ENCODE measurements at regions not wholly inside any gene's neighbourhood (a gene's known extent, or its start where the extent isn't known, plus 50 kb on each side); places are given as distances from the start of the nearest gene placed in this dataset.

GRCh38 chr14:101276309-101277091 lies 284.8 kb upstream of the DIO3 start:
- TF ChIP-seq, protein P1, sequence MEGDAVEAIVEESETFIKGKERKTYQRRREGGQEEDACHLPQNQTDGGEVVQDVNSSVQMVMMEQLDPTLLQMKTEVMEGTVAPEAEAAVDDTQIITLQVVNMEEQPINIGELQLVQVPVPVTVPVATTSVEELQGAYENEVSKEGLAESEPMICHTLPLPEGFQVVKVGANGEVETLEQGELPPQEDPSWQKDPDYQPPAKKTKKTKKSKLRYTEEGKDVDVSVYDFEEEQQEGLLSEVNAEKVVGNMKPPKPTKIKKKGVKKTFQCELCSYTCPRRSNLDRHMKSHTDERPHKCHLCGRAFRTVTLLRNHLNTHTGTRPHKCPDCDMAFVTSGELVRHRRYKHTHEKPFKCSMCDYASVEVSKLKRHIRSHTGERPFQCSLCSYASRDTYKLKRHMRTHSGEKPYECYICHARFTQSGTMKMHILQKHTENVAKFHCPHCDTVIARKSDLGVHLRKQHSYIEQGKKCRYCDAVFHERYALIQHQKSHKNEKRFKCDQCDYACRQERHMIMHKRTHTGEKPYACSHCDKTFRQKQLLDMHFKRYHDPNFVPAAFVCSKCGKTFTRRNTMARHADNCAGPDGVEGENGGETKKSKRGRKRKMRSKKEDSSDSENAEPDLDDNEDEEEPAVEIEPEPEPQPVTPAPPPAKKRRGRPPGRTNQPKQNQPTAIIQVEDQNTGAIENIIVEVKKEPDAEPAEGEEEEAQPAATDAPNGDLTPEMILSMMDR (IDR thresholded peaks at IDR 0.05 in 2 of 3, conservative IDR thresholded peaks at IDR 0.05 in 1 of 3; ENCODE audit: borderline replicate concordance in 1 of 3, insufficient read depth in 1 of 3, low read depth in 2 of 3, low read length in 2 of 3) = no peak
- TF ChIP-seq EZH2 (IDR thresholded peaks at IDR 0.05) (no peak), POLR2AphosphoS5 (IDR thresholded peaks at IDR 0.05; ENCODE audit: low read depth, low read length) (no peak), POLR2A (IDR thresholded peaks at IDR 0.05; ENCODE audit: borderline replicate concordance, extremely low read depth, insufficient read depth, insufficient read length) (no peak), ZNF274 (IDR thresholded peaks at IDR 0.05; ENCODE audit: low read depth, low read length) (no peak), ZFX (IDR thresholded peaks at IDR 0.05) (no peak)
- TF ChIP-seq, protein P2, sequence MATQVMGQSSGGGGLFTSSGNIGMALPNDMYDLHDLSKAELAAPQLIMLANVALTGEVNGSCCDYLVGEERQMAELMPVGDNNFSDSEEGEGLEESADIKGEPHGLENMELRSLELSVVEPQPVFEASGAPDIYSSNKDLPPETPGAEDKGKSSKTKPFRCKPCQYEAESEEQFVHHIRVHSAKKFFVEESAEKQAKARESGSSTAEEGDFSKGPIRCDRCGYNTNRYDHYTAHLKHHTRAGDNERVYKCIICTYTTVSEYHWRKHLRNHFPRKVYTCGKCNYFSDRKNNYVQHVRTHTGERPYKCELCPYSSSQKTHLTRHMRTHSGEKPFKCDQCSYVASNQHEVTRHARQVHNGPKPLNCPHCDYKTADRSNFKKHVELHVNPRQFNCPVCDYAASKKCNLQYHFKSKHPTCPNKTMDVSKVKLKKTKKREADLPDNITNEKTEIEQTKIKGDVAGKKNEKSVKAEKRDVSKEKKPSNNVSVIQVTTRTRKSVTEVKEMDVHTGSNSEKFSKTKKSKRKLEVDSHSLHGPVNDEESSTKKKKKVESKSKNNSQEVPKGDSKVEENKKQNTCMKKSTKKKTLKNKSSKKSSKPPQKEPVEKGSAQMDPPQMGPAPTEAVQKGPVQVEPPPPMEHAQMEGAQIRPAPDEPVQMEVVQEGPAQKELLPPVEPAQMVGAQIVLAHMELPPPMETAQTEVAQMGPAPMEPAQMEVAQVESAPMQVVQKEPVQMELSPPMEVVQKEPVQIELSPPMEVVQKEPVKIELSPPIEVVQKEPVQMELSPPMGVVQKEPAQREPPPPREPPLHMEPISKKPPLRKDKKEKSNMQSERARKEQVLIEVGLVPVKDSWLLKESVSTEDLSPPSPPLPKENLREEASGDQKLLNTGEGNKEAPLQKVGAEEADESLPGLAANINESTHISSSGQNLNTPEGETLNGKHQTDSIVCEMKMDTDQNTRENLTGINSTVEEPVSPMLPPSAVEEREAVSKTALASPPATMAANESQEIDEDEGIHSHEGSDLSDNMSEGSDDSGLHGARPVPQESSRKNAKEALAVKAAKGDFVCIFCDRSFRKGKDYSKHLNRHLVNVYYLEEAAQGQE (IDR thresholded peaks at IDR 0.05; ENCODE audit: low read depth) = no peak
